Gastrocnemius medialis (tissue), 4 donors: ENCODE measurements at regions not wholly inside any gene's neighbourhood (a gene's known extent, or its start where the extent isn't known, plus 50 kb on each side); places are given as distances from the start of the nearest gene placed in this dataset.

ENCODE experiments used
- CTCF ChIP-seq, 5 experiments: fragments of 450-650 bp in 3 of 5; fragments of 200-600 bp in 2 of 5; sonication (generic) in 2 of 5; IDR thresholded peaks in 4 of 5; conservative IDR thresholded peaks in 1 of 5; 1 replicate in 4 of 5; 2 replicates in 1 of 5; pipeline ENCODE4 v1.5.1; 2016 to 2019; ENCODE audit warnings: antibody characterized with exemption in 5 of 5, mild to moderate bottlenecking in 3 of 5, moderate library complexity in 3 of 5
- POLR2A ChIP-seq, 2 donors: fragments of 450-650 bp; IDR thresholded peaks; one replicate each; pipeline ENCODE4 v1.6.1; 2017; ENCODE audit warnings: antibody characterized with exemption in 2 of 2, mild to moderate bottlenecking in 2 of 2, moderate library complexity in 2 of 2

- TF ChIP-seq CTCF (IDR thresholded peaks at IDR 0.05 in 4 of 5, conservative IDR thresholded peaks at IDR 0.05 in 1 of 5): no peak
- no peak for TF ChIP-seq POLR2A (IDR thresholded peaks at IDR 0.05)
Observed at GRCh38 chr18:72995558-72995957, 127.8 kb upstream of the NETO1 start.
